Naive thymus-derived CD4-positive, alpha-beta T cell (primary cell): ENCODE measurements at regions not wholly inside any gene's neighbourhood (a gene's known extent, or its start where the extent isn't known, plus 50 kb on each side); places are given as distances from the start of the nearest gene placed in this dataset.

Source experiments
- ATAC-seq: fragments of 150-1000 bp; cut with Tn5 transposase; 2 replicates; pipeline ENCODE4 v1.10.0; 2021; ENCODE audit warnings: mild to moderate bottlenecking, moderate library complexity
- CTCF ChIA-PET: fragments of 350-600 bp; sonication (Branson Sonifier 250); formaldehyde crosslinking; loops from one replicate; lab custom pipeline; 2021; ENCODE audit warnings: antibody characterized with exemption; lab: Charles Lee
- POLR2A ChIA-PET: fragments of 350-600 bp; sonication (Branson Sonifier 250); formaldehyde crosslinking; loops from one replicate; lab custom pipeline; 2021; ENCODE audit warnings: antibody characterized with exemption, inconsistent platforms; lab: Charles Lee
- DNase-seq, 9 donors: peaks; one replicate each; pipeline versions ENCODE4 v3.0.0 to v3.0.0-alpha.2; 2020 to 2022; ENCODE audit warnings: mixed read lengths in 1 of 9
- H3K27ac ChIP-seq: one replicate; pipeline ENCODE4 v1.7.0; 2013; ENCODE audit warnings: mild to moderate bottlenecking, low read depth, low read length, moderate library complexity
- H3K27me3 ChIP-seq, 2 donors: one replicate each; pipeline ENCODE4 v1.7.0; 2013; ENCODE audit warnings: low read length in 2 of 2, mild to moderate bottlenecking in 2 of 2, moderate library complexity in 2 of 2; ENCODE audit not compliant: control insufficient read depth in 2 of 2, insufficient read depth in 2 of 2
- H3K36me3 ChIP-seq, 3 experiments: 1 replicate in 2 of 3; 2 replicates in 1 of 3; pipeline ENCODE4 v1.7.0; 2013; ENCODE audit warnings: low read length in 3 of 3, mild to moderate bottlenecking in 3 of 3, moderate library complexity in 1 of 3; ENCODE audit not compliant: insufficient read depth in 3 of 3, control insufficient read depth in 2 of 3
- H3K4me1 ChIP-seq, 2 donors: one replicate each; pipeline ENCODE4 v1.7.0; 2013; ENCODE audit warnings: low read length in 2 of 2, mild to moderate bottlenecking in 2 of 2, moderate library complexity in 1 of 2; ENCODE audit not compliant: control insufficient read depth in 2 of 2, insufficient read depth in 2 of 2
- H3K4me3 ChIP-seq: 2 replicates; pipeline ENCODE4 v1.7.0; 2013; ENCODE audit warnings: mild to moderate bottlenecking, low read length
- H3K9me3 ChIP-seq, 3 experiments: 1 replicate in 2 of 3; 2 replicates in 1 of 3; pipeline ENCODE4 v1.7.0; 2013; ENCODE audit warnings: low read length in 3 of 3; ENCODE audit not compliant: control insufficient read depth in 2 of 3
- H3K27ac Mint-ChIP-seq, 9 donors: one replicate each; pipeline ENCODE4 v1.8.0; 2020 to 2022; ENCODE audit warnings: mixed read lengths in 9 of 9, mild to moderate bottlenecking in 8 of 9, moderate library complexity in 5 of 9, inconsistent platforms in 2 of 9
- H3K27me3 Mint-ChIP-seq, 5 donors: one replicate each; pipeline ENCODE4 v1.8.0; 2021 to 2022; ENCODE audit warnings: mixed read lengths in 5 of 5, mild to moderate bottlenecking in 1 of 5
- H3K36me3 Mint-ChIP-seq, 5 donors: one replicate each; pipeline ENCODE4 v1.8.0; 2020 to 2022; ENCODE audit warnings: mixed read lengths in 5 of 5, mild to moderate bottlenecking in 3 of 5, inconsistent platforms in 1 of 5
- H3K4me1 Mint-ChIP-seq, 7 donors: one replicate each; pipeline ENCODE4 v1.8.0; 2020 to 2022; ENCODE audit warnings: mixed read lengths in 7 of 7, mild to moderate bottlenecking in 3 of 7, inconsistent platforms in 1 of 7
- H3K4me3 Mint-ChIP-seq, 10 donors: one replicate each; pipeline ENCODE4 v1.8.0; 2020 to 2022; ENCODE audit warnings: mild to moderate bottlenecking in 10 of 10, mixed read lengths in 10 of 10, moderate library complexity in 6 of 10, inconsistent platforms in 2 of 10
- H3K9me3 Mint-ChIP-seq, 11 donors: one replicate each; pipeline ENCODE4 v1.8.0; 2020 to 2022; ENCODE audit warnings: mixed read lengths in 11 of 11, mild to moderate bottlenecking in 4 of 11, inconsistent platforms in 1 of 11, moderate library complexity in 1 of 11
- intact Hi-C, 2 donors: fragments of 100-400 bp; cut with micrococcal nuclease; formaldehyde crosslinking; loops; one replicate each; pipeline ENCODE4 v1.15.1; 2023

GRCh38 chr11:103651341-103651998, 385.0 kb upstream of the DDI1 start:
- CTCF ChIA-PET, result no interaction called here
- peaks cover 0 to 8% (median 0%) of the 10 kb centered on the region in 5 donors for H3K27me3 Mint-ChIP-seq
- ATAC-seq, result no peak

GRCh38 chr11:103652013-103652412, 384.4 kb upstream of the DDI1 start:
- Histone ChIP-seq H3K4me3 (no peak overlapping the region), H3K9me3 (peaks cover 0 to 3% (median 0%) of the 10 kb centered on the region in 3 experiments), H3K36me3 (no peaks in the 10 kb centered on the region), H3K4me1 (no peaks in the 10 kb centered on the region), H3K27ac (no peak overlapping the region), H3K27me3 (no peaks in the 10 kb centered on the region)
- peaks cover 0 to 8% (median 0%) of the 10 kb centered on the region in 5 donors for H3K27me3 Mint-ChIP-seq
- peaks cover 0 to 22% (median 5%) of the 10 kb centered on the region in 11 donors for H3K9me3 Mint-ChIP-seq
- POLR2A ChIA-PET, result no interaction called here
- H3K4me3 Mint-ChIP-seq, result no peak overlapping the region
- H3K27ac Mint-ChIP-seq, result no peak overlapping the region
- no peaks in the 10 kb centered on the region for H3K4me1 Mint-ChIP-seq
- DNase-seq (no peak), ATAC-seq (no peak)
- intact Hi-C loops, result no loop called here
- CTCF ChIA-PET, result no interaction called here
- peaks cover 0 to 8% (median 0%) of the 10 kb centered on the region in 5 donors for H3K36me3 Mint-ChIP-seq

More at GRCh38 chr11:103651341-103651998, 385.0 kb upstream of the DDI1 start:
- H3K4me3 Mint-ChIP-seq, result no peak overlapping the region
- peaks cover 0 to 22% (median 6%) of the 10 kb centered on the region in 11 donors for H3K9me3 Mint-ChIP-seq
- Histone ChIP-seq H3K27me3 (no peaks in the 10 kb centered on the region), H3K9me3 (peaks cover 0 to 3% (median 0%) of the 10 kb centered on the region in 3 experiments), H3K4me3 (no peak overlapping the region), H3K36me3 (no peaks in the 10 kb centered on the region), H3K27ac (no peak overlapping the region), H3K4me1 (no peaks in the 10 kb centered on the region)
- POLR2A ChIA-PET, result no interaction called here
- intact Hi-C loops, result no loop called here
- no peak for DNase-seq
- peaks cover 0 to 8% (median 0%) of the 10 kb centered on the region in 5 donors for H3K36me3 Mint-ChIP-seq
- no peaks in the 10 kb centered on the region for H3K4me1 Mint-ChIP-seq
- no peak overlapping the region for H3K27ac Mint-ChIP-seq

- Histone ChIP-seq H3K9me3 (peaks cover 0 to 3% (median 0%) of the 10 kb centered on the region in 3 experiments), H3K36me3 (no peaks in the 10 kb centered on the region), H3K27me3 (no peaks in the 10 kb centered on the region), H3K4me1 (no peaks in the 10 kb centered on the region), H3K27ac (no peak overlapping the region), H3K4me3 (no peak overlapping the region)
- Mint-ChIP-seq H3K4me3 (no peak overlapping the region), H3K27me3 (no peaks in the 10 kb centered on the region), H3K36me3 (peaks cover 0 to 3% (median 0%) of the 10 kb centered on the region in 5 donors), H3K27ac (no peak overlapping the region), H3K9me3 (peaks cover 0 to 17% (median 4%) of the 10 kb centered on the region in 11 donors), H3K4me1 (no peaks in the 10 kb centered on the region)
- no peak for DNase-seq
- ChIA-PET CTCF (no interaction called here), POLR2A (no interaction called here)
- intact Hi-C loops, result no loop called here
- ATAC-seq, result no peak
Measured at GRCh38 chr11:103656382-103656781, 380.1 kb upstream of the DDI1 start.

GRCh38 chr11:103659206-103659618, 377.2 kb upstream of the DDI1 start:
- Mint-ChIP-seq H3K9me3 (peaks cover 0 to 3% (median 0%) of the 10 kb centered on the region in 11 donors), H3K4me3 (no peak overlapping the region), H3K36me3 (no peaks in the 10 kb centered on the region), H3K4me1 (peaks cover 0 to 11% (median 0%) of the 10 kb centered on the region in 7 donors), H3K27ac (peak overlapping the region in 1 of 9 donors; percentile 72), H3K27me3 (no peaks in the 10 kb centered on the region)
- ATAC-seq (no peak), DNase-seq (no peak)
- no peak overlapping the region for H3K27ac ChIP-seq
- H3K9me3 ChIP-seq, result no peaks in the 10 kb centered on the region
- no peak overlapping the region for H3K4me3 ChIP-seq
- no peaks in the 10 kb centered on the region for H3K4me1 ChIP-seq
- H3K27me3 ChIP-seq, result no peaks in the 10 kb centered on the region
- ChIA-PET POLR2A (no interaction called here), CTCF (no interaction called here)
- intact Hi-C loops, result no loop called here
- no peaks in the 10 kb centered on the region for H3K36me3 ChIP-seq

- DNase-seq (no peak), ATAC-seq (no peak)
- ChIA-PET POLR2A (no interaction called here), CTCF (interaction anchor here (1.4 kb wide), 1 partner anchor 22 kb away, joined by 3 read pairs; no protein-coding TSS in a partner anchor)
- H3K27ac ChIP-seq, result no peak overlapping the region
- Mint-ChIP-seq H3K4me1 (peaks cover 0 to 11% (median 0%) of the 10 kb centered on the region in 7 donors), H3K9me3 (peaks cover 0 to 3% (median 0%) of the 10 kb centered on the region in 11 donors), H3K36me3 (no peaks in the 10 kb centered on the region), H3K27me3 (no peaks in the 10 kb centered on the region), H3K27ac (no peak overlapping the region), H3K4me3 (no peak overlapping the region)
- no peaks in the 10 kb centered on the region for H3K9me3 ChIP-seq
- H3K36me3 ChIP-seq, result no peaks in the 10 kb centered on the region
- H3K4me1 ChIP-seq, result no peaks in the 10 kb centered on the region
- H3K27me3 ChIP-seq, result no peaks in the 10 kb centered on the region
- intact Hi-C loops, result no loop called here
- no peak overlapping the region for H3K4me3 ChIP-seq
Measured at GRCh38 chr11:103659743-103660142, 376.7 kb upstream of the DDI1 start.

- Histone ChIP-seq H3K27me3 (no peaks in the 10 kb centered on the region), H3K27ac (no peak overlapping the region), H3K9me3 (no peaks in the 10 kb centered on the region), H3K4me1 (no peaks in the 10 kb centered on the region), H3K36me3 (no peaks in the 10 kb centered on the region), H3K4me3 (no peak overlapping the region)
- peaks cover 0 to 11% (median 0%) of the 10 kb centered on the region in 7 donors for H3K4me1 Mint-ChIP-seq
- ChIA-PET CTCF (interaction anchor here (1.4 kb wide), 1 partner anchor 21 kb away, joined by 3 read pairs; no protein-coding TSS in a partner anchor), POLR2A (no interaction called here)
- H3K27me3 Mint-ChIP-seq, result no peaks in the 10 kb centered on the region
- no peak for DNase-seq
- no peak overlapping the region for H3K4me3 Mint-ChIP-seq
- H3K36me3 Mint-ChIP-seq, result no peaks in the 10 kb centered on the region
- no peak overlapping the region for H3K27ac Mint-ChIP-seq
- H3K9me3 Mint-ChIP-seq, result peaks cover 0 to 3% (median 0%) of the 10 kb centered on the region in 11 donors
- intact Hi-C loops, result no loop called here
- no peak for ATAC-seq
Measured at GRCh38 chr11:103661185-103661584, 375.3 kb upstream of the DDI1 start.

- ATAC-seq (no peak), DNase-seq (no peak)
- CTCF ChIA-PET, result no interaction called here
- Mint-ChIP-seq H3K4me3 (no peak overlapping the region), H3K4me1 (peaks cover 0 to 11% (median 0%) of the 10 kb centered on the region in 7 donors), H3K9me3 (peaks cover 0 to 3% (median 0%) of the 10 kb centered on the region in 11 donors), H3K27me3 (no peaks in the 10 kb centered on the region), H3K36me3 (no peaks in the 10 kb centered on the region), H3K27ac (no peak overlapping the region)
- intact Hi-C loops, result no loop called here
- no peaks in the 10 kb centered on the region for H3K4me1 ChIP-seq
- H3K9me3 ChIP-seq, result no peaks in the 10 kb centered on the region
- H3K27ac ChIP-seq, result no peak overlapping the region
- H3K27me3 ChIP-seq, result no peaks in the 10 kb centered on the region
- no peaks in the 10 kb centered on the region for H3K36me3 ChIP-seq
- H3K4me3 ChIP-seq, result no peak overlapping the region
- POLR2A ChIA-PET, result no interaction called here
Measured at GRCh38 chr11:103661991-103662390, 374.4 kb upstream of the DDI1 start.
